Activated CD4-positive, CD25-positive, alpha-beta regulatory T cell treated with anti-CD3 and anti-CD28 coated beads, Interleukin-2, amount 50 U/mL, for 16 hours (primary cell): ENCODE measurements at regions not wholly inside any gene's neighbourhood (a gene's known extent, or its start where the extent isn't known, plus 50 kb on each side); places are given as distances from the start of the nearest gene placed in this dataset.

Source experiments
- DNase-seq: peaks from one replicate; pipeline ENCODE4 v3.0.0-alpha.2; 2020; ENCODE audit warnings: low read depth, low spot score

DNA sequence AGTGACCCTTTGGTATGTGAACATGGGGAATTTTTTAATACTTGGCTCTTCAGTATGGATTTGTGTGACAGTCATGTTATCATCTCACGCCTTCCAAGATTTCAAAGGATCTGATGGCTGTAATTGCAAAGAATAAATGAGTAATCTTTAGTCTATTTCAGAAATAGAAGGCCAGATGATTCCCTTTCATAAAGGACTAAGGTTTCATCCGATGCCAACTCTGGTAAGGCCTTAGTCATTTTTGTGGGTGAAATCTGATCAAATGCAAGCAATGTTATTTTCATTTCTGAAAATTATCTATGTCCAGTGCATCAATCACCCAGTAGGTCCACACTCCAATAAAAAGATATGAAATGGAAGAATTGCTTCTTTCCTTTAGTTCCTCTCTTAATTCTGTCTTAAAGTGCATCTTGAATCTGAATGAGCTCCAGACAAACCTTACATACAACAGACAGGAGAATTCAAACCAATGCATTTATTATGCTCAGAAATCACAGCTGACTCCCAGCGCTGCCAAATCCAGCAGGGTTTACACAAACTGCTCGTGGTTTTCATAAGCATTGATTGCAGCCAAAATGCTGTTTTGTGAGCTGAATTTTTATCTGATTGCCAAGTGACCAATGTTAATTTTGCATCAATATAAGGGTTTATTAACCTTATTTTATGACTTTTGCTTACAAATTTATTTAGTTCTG, 565.2 kb upstream of the MARCKS start:
- DNase-seq: no peak

DNA sequence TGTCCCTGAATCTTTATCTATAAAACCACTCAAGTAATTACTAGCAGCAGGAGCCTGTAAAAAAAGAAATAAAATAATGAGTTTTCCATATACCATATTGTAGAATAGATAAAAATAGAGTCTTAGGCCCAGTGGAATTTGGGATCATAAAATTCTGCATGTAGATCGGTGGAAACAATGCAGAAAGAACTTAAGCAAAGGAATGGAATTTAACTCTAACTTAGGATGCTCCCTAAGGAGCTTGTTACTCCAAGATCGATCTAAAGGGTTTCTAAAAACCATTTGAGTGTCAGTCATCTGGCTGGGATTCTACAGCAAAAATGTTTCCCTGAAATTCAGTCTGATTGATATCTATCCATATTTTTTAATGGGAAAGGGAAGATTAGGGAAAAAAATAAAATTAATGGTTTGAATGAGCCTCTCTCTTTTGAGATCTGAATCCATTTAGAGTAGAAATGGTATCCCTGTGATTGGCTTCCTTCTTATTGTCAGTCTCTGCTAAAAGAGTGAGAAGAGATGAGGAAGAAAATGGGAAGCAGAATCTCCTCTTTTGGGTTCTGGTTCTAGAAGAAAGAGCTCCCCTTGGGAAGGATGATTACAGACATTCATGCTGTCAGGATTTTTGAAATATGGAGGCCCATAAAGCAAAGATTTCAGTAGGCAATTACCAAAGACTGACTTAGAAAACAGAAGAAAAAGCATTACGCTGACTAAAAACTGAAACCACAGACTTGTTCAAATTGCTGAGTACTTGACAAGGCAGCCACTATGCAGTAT, 564.3 kb upstream of the MARCKS start:
- no peak for DNase-seq

DNA sequence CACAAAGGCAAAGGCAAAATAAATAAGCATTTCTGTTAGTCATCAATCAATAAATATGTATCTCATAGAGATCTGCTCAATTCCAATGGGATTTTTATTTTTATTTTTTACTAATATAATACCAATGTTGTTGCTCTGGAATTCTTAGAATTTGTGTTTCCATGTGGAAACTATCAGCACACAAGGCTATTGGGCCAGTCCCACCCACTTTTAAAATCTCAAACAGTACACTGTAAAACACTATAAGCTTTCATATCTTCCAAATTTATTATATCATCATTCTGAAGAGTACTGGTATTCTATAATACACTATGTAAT, 563.8 kb upstream of the MARCKS start:
- no peak for DNase-seq

DNA sequence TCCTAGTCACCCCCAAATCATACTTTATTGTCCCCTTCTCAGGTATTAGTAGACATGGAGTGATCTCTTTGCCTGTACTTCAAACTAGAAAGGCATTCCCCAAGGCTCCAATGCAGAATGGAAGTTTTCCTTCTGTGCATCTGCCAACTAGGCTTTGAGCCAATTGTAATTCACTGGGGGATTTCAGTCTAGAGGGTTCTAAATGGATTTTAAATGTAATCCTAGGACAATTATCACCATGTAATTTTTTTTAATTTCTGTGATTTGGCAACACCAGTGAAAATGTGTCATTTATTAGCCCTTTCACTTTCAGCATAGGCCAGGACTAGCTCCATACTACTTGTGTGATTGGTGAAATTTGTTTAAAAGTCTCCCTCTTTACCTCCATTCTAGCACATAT, 557.6 kb upstream of the MARCKS start:
- no peak for DNase-seq

DNA sequence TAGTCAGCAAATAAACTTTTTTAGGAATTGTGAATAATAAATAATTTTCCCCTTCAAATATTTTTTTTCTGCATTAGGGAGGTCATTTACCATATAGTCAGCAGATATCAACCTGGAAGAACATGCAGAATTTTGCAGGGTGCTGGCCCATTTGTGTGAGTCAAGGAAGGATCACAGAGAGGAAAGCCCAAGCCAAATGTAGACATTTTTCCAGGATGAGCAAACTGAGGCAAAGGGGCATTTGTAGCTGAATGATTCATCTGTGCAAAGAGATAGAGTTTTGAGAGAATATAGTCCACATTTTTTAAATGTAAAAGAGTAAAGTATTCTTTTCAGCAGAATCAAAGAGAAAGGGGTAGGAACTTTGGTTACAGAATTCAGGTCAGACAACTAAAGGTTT, 555.5 kb upstream of the MARCKS start:
- DNase-seq: no peak

DNA sequence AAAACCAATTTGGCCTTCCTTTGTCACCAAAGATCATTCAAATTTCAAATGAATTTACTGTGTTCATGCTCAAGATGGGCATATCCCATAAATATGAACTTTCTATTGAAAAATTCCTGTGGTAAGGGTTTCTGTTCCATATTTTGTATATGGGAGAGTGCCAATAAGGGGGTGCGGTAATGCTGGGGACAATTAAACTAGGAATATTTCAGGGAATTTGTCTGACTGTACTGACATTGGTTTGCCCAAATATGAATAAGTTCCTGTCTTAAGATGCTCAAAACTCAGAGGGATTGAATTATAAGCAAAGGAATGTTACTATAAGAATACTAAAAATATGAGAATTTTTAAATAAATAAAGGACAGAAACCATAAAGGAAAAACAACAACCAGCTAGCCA, 553.0 kb upstream of the MARCKS start:
- DNase-seq: no peak

DNA sequence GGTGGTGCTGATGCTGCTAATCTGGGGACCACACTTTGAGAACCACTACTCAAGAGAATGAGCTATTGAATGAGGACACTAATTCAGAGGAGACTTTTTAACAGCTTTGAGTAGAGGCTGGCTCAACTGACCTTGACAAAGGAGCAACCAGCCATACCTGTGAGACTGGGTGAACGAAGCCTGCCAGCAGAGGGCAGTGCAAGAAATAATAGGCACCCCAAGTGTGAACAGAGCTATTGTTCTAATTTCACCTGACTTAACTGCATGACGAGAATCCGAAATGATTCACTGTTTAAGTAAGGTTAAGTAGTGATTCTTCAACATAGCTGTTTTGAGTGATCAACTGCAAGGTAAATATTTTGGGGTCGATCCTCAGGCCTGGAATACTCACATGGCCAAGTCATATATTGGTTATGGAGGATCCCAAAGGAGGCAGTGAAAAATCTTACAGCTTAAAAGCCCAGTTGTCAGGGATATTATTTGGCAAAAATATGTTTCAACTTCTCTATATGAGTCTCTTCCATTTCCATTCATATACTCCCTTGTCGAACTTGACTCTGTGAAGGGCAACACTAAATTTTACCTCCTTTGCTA, 550.5 kb upstream of the MARCKS start:
- DNase-seq: no peak

DNA sequence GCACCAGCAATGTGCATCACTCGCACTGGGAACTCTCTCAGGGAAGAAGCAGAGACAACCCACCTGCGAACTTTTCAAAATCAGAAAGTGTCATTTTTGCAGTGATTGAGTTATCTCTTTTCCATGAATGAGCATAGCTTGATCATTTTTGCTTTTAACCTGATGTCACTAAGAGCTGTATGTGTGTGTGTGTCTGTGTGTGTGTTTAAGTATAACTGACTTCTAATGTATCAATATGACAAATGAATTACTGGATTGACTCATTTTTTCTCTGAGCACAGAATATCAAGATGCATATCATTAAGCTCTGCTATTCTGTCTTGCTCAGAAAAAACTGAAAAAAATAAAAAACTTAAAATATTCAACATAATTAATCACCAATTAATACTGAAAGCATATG, 548.9 kb upstream of the MARCKS start:
- DNase-seq: no peak

DNA sequence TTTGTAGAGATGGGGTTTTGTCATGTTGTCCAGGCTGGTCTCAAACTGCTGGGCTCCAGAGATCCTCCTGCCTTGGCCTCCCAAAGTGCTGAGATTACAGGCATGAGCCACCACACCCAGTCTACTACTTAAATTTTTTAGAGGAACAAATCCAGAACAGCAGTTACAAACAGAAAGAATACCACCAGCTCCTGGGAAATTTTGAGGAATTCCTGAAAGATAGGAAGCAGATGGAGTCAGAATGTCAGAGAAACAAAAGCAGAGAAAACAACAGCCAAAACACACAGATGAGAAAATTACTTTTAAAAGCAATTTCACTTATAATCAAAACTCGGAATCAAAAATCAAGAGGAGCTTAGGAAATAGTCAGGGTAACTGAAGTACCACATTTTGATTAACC, 543.3 kb upstream of the MARCKS start:
- no peak for DNase-seq

DNA sequence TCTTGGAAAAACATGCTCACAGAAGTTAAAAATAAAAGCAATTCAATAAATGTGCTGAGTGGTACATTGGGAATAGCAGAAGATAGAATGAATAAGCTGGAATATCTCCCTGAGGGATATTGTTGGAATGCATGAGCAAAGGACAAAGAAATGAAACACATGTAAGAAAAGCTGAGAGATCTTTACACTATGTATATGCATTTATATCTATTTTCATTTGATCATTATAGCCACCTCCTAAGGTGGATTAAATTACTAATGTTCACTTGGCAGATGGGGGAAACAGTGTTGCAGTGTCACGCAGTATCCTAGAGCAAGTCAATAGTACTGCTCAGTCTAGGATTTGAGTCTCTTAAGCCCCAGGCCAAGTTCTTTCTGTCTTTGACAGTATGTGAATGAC, 542.0 kb upstream of the MARCKS start:
- DNase-seq: no peak

DNA sequence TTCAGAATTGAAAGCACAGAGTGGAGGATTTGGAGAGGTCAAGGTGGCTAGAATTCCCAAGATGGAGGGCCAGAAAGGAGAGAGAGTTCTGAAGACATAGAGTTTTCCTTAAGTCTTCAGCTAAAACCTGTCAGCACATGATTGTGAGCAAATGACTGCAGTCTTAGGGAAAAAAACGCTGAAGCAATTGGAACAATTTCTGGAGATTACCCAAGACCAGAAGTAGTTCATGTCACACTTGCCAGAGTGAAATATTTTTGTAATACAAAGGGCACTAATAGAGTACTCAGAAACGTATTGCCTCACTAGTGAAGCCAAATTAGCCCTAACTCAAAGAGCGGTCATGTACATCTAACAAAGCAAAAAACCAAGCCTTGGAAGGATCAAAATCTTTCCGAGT, 541.3 kb upstream of the MARCKS start:
- DNase-seq: no peak

DNA sequence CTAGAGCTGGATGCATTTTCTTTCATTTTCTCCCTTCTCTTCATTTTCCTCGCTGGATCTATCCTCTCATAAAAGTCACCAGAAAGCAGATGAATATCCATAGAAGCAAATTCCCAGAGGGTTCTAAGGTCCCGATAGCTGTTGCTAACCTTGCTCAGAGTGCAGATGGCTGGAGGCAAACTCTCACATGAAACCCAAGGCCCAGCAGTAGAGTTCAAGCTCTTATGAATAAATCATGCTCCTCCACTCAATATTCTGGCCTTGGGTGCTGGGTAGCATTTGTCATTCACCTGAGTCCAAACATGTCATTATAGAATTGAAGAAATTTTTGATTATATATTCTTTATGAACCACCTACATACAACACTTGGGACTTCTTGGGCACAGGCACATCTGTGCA, 539.7 kb upstream of the MARCKS start:
- DNase-seq: no peak

DNA sequence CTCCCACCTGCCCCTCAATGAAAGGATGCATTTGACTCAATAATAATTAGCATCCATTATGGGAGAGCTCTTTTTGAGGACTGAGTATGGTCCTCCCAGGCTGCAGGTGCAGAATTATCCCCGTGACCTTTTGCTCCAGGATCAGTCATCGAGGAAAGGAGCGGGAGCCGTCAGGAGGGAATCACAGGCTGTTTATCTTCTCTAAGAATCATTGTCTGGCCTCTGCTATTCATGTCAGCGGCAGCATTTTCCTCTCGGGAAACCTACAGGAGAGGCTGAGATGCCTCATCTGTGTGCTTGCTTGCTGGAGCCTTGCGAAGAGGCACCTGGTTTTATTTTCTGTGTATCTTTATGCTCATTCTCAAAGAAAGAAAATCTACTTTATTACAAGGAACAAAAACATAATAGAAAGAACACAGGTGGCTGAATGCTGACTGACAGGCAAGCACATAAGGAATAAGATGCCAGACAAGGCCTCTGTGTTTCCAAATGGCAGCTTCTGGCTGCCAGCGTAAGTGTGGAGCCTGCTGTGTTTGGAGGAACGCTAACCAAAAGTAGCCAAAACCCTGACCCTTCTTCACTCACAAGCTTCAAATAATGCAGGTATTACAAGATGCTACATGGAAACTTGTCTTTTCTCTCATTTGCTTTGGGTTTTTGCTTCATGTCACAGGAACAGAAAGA, 539.1 kb upstream of the MARCKS start:
- no peak for DNase-seq

DNA sequence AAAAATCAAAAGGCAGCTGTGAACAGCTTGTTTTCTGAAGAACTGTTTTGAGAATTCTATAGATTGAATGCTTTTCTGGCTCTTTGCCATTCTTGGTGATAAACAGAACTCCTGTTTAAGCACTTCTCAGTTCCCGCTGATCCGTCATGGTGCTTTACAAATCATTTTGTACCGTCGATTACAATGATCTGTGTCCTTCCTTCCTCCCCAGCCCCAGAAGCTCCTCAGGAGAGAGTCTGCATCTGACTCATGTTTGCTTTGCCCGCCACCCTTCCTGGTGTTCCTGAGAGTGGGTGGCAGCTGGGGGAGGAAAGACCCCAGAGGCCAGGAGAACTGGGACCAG, 538.6 kb upstream of the MARCKS start:
- DNase-seq: no peak

DNA sequence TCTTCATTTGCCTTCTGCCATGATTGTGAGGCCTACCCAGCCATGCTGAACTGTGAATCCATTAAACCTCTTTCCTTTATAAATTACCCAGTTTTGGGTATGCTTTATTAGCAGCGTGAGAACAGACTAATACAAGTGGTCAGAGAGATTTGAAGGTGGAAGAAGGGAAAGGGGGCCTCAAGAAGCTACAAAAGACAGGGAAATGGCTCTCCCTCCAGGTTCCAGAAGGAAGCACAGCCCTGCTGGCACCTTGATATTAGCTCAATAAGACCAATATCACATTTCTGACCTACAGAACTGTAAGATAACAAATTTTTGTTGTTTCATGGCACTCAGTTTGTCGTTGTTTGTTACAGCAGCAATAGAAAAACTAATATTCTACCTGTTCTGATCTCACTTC, 536.5 kb upstream of the MARCKS start:
- no peak for DNase-seq

DNA sequence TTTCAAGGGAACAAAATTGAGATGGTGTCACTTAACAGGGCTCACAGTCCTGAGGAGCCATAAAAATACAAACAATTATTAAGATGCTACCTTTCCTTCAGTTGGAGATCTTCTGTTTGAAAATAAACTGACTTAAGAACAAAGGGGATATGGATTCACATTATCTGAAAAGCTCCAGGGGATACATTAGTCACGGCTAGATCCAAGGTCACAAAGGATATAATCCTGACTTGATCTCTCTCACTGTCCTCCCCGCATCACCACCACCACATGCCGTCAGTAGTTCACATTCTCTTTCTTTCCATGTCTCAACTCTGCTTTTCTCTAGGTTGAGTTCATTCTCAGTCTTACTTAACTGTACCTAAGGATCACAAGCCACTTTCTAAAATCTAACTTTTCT, 530.4 kb upstream of the MARCKS start:
- no peak for DNase-seq

DNA sequence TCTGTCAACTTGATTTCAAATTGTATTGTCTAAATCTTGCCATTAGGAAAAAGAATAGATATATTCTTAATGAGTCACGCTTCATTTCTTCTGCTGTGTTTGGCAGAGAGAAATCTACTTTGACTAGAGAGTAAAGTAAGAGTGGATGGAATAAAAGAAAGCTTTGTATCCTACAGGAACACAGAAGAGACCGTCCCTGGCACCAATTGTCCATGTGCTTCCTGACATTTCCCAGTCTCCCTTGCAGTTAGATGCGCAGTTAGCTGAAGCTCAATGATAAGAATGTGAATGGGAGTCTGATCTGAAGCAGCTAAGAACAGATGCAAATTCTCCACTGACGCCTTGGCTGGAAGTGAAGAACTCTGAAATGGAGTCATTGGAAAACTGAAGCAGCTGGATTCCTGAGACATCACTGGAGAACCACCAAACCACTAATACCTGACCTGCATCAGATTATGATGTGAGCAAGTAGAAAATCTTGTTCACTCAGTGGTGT, 528.2 kb upstream of the MARCKS start:
- DNase-seq: no peak

DNA sequence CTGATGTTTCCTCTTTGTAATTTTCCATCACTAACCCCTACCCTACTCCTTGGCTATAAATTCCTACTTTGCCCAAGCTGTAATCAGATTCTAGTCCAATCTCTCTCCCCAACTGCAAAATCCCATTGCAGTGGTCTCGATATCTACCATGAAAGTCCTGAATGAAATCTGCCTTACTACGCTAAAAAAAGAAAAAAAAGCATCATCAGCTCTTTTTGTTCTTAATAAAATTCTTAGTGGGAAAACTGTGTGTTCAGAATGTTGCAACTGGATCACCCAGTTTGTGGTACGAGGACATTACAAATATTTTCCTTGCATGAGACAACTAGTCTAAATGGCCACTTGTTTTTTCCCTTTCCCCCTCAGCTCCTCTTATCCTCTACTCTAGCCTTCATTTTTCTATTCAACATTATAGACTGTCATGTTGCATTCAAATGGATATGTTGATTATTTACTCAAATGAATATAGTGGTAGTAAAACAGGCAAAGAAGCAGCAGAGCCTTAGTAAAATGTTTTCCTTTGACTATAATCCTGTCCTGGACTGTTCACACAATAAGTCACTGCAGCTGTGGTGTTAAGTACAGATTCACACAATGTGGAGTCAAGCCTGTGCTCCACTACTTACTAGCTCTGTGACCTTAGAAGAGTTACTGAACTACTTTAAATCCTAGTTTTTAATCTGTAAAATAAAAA, 527.1 kb upstream of the MARCKS start:
- no peak for DNase-seq

DNA sequence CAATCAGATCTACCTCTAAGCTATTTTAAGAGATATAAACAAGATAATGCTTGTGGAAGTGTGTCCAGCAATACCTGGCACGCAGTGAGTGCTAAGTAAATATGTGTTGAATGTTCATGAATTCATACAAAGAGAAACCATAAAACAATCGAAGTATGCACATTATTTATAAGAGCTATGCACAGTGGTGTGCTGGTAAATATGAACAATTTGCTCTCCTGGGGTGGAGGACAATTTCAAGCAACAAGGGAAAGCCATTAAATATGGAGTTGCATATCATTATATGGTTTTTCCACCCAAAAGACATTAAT, 526.6 kb upstream of the MARCKS start:
- DNase-seq: no peak

DNA sequence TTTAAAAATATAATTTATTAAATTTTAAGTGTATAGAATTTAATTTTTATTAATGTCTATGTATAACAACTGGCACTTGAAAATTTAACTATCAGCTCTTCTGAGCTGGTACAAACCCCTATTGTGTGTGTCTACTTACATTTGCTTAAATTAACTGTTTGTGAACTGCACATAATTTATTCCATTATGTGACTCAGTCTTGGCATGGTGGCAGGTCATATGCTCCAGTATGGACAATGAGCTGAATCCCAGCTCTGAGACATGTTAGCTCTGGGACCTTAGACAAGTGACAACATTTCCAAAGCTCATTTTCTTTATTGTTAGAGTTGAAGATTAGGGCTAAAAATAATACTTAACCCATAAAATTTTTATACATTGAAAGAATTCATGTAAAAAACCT, 526.1 kb upstream of the MARCKS start:
- no peak for DNase-seq

DNA sequence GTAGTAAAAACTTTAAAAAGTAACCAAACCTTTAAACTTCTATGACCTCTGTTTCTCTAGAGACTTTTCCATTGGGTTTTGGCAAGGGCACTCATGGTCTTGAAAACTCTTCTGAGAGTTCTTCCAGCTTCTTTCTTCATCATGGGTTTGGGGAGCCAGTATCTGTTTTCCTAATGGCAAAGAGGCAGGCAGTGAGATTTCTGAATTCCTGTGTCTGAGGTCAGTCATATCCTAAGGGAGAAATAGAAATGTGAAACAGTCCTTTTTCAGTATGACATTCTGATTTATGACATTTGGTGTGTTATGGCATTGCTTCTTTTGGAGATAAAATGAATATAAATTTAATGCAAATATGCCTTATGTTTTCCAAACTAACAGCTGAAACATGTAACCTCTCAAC, 518.5 kb upstream of the MARCKS start:
- no peak for DNase-seq

DNA sequence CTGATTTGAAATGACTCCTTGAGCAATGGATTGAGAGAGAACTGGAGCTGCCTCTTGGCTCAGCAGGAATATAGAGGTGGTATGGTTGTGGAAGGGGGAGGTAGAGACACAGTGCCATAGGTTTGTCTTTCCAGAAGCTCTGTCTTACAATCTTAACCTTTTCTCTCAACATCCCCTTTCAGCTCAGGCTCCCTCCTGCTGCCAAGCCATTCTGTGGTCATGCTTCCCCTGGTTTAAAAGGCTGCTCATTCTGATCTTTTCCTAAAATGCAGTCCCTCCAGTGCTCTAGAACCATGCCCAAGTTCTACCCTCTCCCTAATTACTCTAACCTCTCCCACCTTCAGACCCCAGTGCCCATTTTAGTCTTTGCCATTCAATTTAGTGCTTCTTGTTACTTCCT, 517.9 kb upstream of the MARCKS start:
- DNase-seq: no peak
